HUDEP-2 (cell line): ENCODE measurements at regions not wholly inside any gene's neighbourhood (a gene's known extent, or its start where the extent isn't known, plus 50 kb on each side); places are given as distances from the start of the nearest gene placed in this dataset.
"Not testable (repeated sequence)": the region's sequence is repeated elsewhere in the genome, so short reads cannot be mapped to it uniquely, and the experiment has no call there.

ENCODE experiments used
- DNase-seq, 76 experiments: peaks; one replicate each; lab custom pipeline; 2025; ENCODE audit not compliant: unreplicated experiment in 76 of 76; lab: John Stamatoyannopoulos, UW

GRCh38 chr5:111948092-111948841, 191.3 kb upstream of the NREP start:
- no peak for DNase-seq

- DNase-seq = no peak
Measured at GRCh38 chr5:111946556-111946955, 189.6 kb upstream of the NREP start.

GRCh38 chr5:111945535-111945934, 188.5 kb upstream of the NREP start:
- DNase-seq = no peak

GRCh38 chr5:111942661-111943401, 185.8 kb upstream of the NREP start:
- DNase-seq = no peak

- no peak for DNase-seq
Measured at GRCh38 chr5:111942201-111942600, 185.2 kb upstream of the NREP start.

- no peak for DNase-seq
Measured at GRCh38 chr5:111937094-111937493, 180.1 kb upstream of the NREP start.

- no peak for DNase-seq
Measured at GRCh38 chr5:111935835-111936234, 178.8 kb upstream of the NREP start.

GRCh38 chr5:111935009-111935408, 178.0 kb upstream of the NREP start:
- DNase-seq = no peak

- DNase-seq = no peak
Measured at GRCh38 chr5:111934511-111934910, 177.5 kb upstream of the NREP start.

GRCh38 chr5:111933086-111933485, 176.1 kb upstream of the NREP start:
- DNase-seq = no peak

- DNase-seq = no peak
Measured at GRCh38 chr5:111932628-111933027, 175.6 kb upstream of the NREP start.

- DNase-seq = no peak
Measured at GRCh38 chr5:111932199-111932598, 175.2 kb upstream of the NREP start.

- no peak for DNase-seq
Measured at GRCh38 chr5:111931655-111932054, 174.7 kb upstream of the NREP start.

- DNase-seq = peak in 1 of 76 experiments; percentile 4
Measured at GRCh38 chr5:111930905-111931461, 174.0 kb upstream of the NREP start.

GRCh38 chr5:111930449-111930848, 173.5 kb upstream of the NREP start:
- DNase-seq = no peak

GRCh38 chr5:111929867-111930266, 172.9 kb upstream of the NREP start:
- no peak for DNase-seq

- no peak for DNase-seq
Measured at GRCh38 chr5:111929261-111929660, 172.3 kb upstream of the NREP start.

GRCh38 chr5:111928511-111928910, 171.5 kb upstream of the NREP start:
- DNase-seq = no peak

GRCh38 chr5:111927191-111927590, 170.2 kb upstream of the NREP start:
- DNase-seq = no peak

- no peak for DNase-seq
Measured at GRCh38 chr5:111926026-111926425, 169.0 kb upstream of the NREP start.

GRCh38 chr5:111922344-111922743, 165.3 kb upstream of the NREP start:
- no peak for DNase-seq

- not testable (repeated sequence) for DNase-seq
Measured at GRCh38 chr5:111921691-111922090, 164.7 kb upstream of the NREP start.
